Heart right ventricle (tissue), 16 donors: ENCODE measurements at regions not wholly inside any gene's neighbourhood (a gene's known extent, or its start where the extent isn't known, plus 50 kb on each side); places are given as distances from the start of the nearest gene placed in this dataset.

ENCODE experiments used
- ATAC-seq, 8 donors: fragments of 200-7000 bp; cut with Tn5 transposase; one replicate each; pipeline ENCODE4 v1.9.1; 2020; ENCODE audit warnings: mild to moderate bottlenecking in 8 of 8, moderate library complexity in 8 of 8, moderate number of reproducible peaks in 1 of 8
- DNase-seq, 2 donors: peaks; one replicate each; pipeline ENCODE4 v3.0.0-alpha.2; 2020
- H3K27ac ChIP-seq, 10 donors: fragments of 200-600 bp; sonication (generic) in 2 of 10; one replicate each; pipeline versions ENCODE4 v1.5.0 to v1.8.0; 2020 to 2022; ENCODE audit warnings: mild to moderate bottlenecking in 3 of 10
- H3K27me3 ChIP-seq, 7 donors: fragments of 200-600 bp; one replicate each; pipeline ENCODE4 v1.8.0; 2021 to 2022; ENCODE audit warnings: mild to moderate bottlenecking in 2 of 7
- H3K36me3 ChIP-seq, 9 donors: fragments of 200-600 bp; sonication (generic) in 1 of 9; one replicate each; pipeline versions ENCODE4 v1.5.0 to v1.8.0; 2020 to 2022; ENCODE audit warnings: mild to moderate bottlenecking in 2 of 9
- H3K4me1 ChIP-seq, 9 donors: fragments of 200-600 bp; sonication (generic) in 1 of 9; one replicate each; pipeline versions ENCODE4 v1.5.0 to v1.8.0; 2020 to 2022; ENCODE audit warnings: mild to moderate bottlenecking in 4 of 9
- H3K4me3 ChIP-seq, 10 donors: fragments of 200-600 bp; sonication (generic) in 2 of 10; one replicate each; pipeline versions ENCODE4 v1.5.0 to v1.8.0; 2020 to 2022; ENCODE audit warnings: mild to moderate bottlenecking in 7 of 10, moderate library complexity in 2 of 10
- H3K9me3 ChIP-seq, 11 donors: fragments of 200-600 bp in 10 of 11; sonication (generic) in 2 of 11; one replicate each; pipeline versions ENCODE4 v1.5.0 to v1.8.0; 2013 to 2022; ENCODE audit warnings: mild to moderate bottlenecking in 2 of 11, control low read depth in 1 of 11, moderate library complexity in 1 of 11
- CTCF ChIP-seq, 9 donors: fragments of 200-600 bp; sonication (generic) in 2 of 9; IDR thresholded peaks; one replicate each; pipeline versions ENCODE4 v1.5.0 to v1.8.0; 2021 to 2022; ENCODE audit warnings: antibody characterized with exemption in 9 of 9, mild to moderate bottlenecking in 5 of 9, moderate library complexity in 1 of 9
- WGBS, 2 donors: extraction: QIAGEN DNeasy Blood & Tissue Kit; methylation state at CpG; one replicate each; pipeline ENCODE4 v1.1.7; 2013; ENCODE audit warnings: inconsistent platforms in 1 of 2; 5-methylcytosine and 5-hydroxymethylcytosine counted together
- intact Hi-C, 10 donors: fragments of 100-400 bp; cut with DNase I; formaldehyde crosslinking; loops; one replicate each; pipeline versions ENCODE4 v1.11.1 to v1.14.2; 2022
- donor health status: Arrhythmogenic right ventricular cardiomyopathy.
- donor health status: ischemic (EF 13 %, LVEDD 7.1; RV severe dilation, severe dysfunction).
- donor health status: healthy with polysubstance abuse.
- donor health status: DM: no; HTN: yes; CAD: no.
- donor health status: DM: no; HTN: no; CAD: no.
- donor health status: ischemic (EF 25% LVEDD 6.9; RV normal size, moderate dysfunction).
- donor health status: ischemic (EF 25% LVEDD 5.7; RV mildly dilated, moderate dysfunction).
- donor health status: healthy.
- donor health status: DM: yes; HTN: yes; CAD: no.
- donor health status: Ischemic cardiomyopathy.
- donor health status: ischemic (EF 35%, LVEDD 5.7; RV mildly dilated, moderate dysfunction).
- donor health status: nonischemic (EF 11% LVEDD 7.7; RV severe dilation, severe dysfunction).
- donor health status: DM: yes; HTN: yes; CAD: no.
- donor health status: PGD.
- donor health status: ischemic (EF 29% LVEDD 5.4; RV normal size, mild dysfunction).
- donor health status: nonischemic (EF 23%, LVEDD 6.1; RV moderate dilation, normal function).

DNA sequence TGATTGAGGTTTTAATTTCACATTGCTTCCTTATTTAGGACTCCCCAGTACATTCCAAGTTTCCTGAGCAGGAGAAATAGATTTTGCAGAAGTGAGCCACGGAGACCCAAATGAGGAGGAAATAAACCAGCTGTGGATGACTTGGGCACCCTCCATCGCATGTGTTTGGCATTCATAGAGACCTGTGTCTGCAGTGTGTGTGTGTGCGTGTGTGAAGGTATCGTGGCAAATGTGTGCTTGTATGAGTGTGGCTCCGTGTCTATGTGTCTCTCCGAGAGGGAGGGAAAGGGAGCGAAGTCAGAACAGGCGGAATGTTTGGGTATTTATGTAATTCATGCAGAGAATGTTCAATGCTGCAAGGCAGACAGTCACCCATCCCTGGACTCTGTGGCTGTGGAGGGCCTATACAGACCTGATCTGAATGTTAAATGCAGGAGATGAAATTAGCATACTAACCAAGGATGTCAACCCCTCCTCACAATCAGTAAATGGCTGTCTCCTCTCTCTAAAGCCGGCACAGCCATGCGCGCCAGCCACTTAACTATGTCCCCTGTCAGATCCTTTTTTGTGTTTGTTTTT lies 186.0 kb upstream of the ZFHX3 start:
- TF ChIP-seq CTCF (IDR thresholded peaks at IDR 0.05), result no peak
- H3K9me3 ChIP-seq, result no peaks in the 10 kb centered on the region
- H3K27me3 ChIP-seq, result peaks cover 0 to 9% (median 0%) of the 10 kb centered on the region in 7 donors
- H3K27ac ChIP-seq, result peak overlapping the region in 1 of 10 donors; percentile 64
- WGBS, 2 donors, result 67 to 70% methylated on average over 11 of the region's 11 CpGs
- DNase-seq, result no peak
- peak in 2 of 8 donors; percentile 29 to 31 for ATAC-seq
- H3K36me3 ChIP-seq, result no peaks in the 10 kb centered on the region
- peaks cover 0 to 22% (median 3%) of the 10 kb centered on the region in 9 donors for H3K4me1 ChIP-seq
- intact Hi-C loops, result no loop called here
- H3K4me3 ChIP-seq, result peak overlapping the region in 3 of 10 donors; percentile 31 to 43 (median 40)

- 47 to 56% methylated on average over 5 of the region's 5 CpGs for WGBS, 2 donors
These were observed 185.4 kb upstream of the ZFHX3 start for GRCh38 chr16:73233329-73233765.

DNA sequence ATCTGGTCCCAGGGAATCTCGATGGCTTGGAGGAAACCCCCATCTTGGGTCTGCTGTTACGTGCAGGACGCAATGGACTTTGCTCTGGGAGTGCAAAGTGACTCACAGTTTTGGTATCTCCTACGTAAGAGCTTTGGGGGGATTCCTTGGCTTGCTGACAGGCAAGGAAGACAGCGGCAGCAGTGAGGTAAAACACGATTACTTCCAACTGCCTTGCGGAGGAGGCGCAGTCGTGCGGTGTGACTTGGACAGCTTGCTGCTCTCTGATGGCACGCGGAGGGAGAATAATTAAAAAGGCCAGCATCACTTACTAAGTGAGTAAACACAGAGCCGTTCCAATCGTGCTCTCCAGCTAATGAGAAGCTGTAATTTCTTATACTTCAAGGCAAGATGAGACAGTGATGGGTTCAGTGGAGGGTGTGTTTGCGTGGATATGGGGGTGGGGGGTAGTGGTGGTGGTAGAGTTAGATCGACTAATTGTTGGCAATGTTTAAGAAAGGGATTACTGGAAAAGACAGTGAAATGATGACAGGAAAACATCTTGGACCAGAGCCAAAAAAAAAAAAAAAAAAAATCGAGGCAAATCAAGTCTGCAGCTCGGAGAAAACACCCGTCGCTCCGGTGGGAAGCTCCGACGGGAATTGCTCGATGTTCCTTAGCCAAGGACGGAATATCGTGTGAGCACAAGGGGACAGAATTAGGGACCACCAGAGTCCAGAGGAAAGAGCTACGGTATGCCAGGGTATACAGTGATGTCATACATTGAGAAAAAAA lies 184.8 kb upstream of the ZFHX3 start:
- DNase-seq (peak; percentile 21 to 41), ATAC-seq (peak in 7 of 8 donors; percentile 50 to 84 (median 73))
- 26 to 38% methylated on average over 27 of the region's 27 CpGs for WGBS, 2 donors
- Histone ChIP-seq H3K27ac (peak overlapping the region in 3 of 10 donors; percentile 25 to 64 (median 31)), H3K36me3 (no peaks in the 10 kb centered on the region), H3K4me3 (peak overlapping the region in 8 of 10 donors; percentile 17 to 43 (median 31)), H3K4me1 (peaks cover 0 to 22% (median 3%) of the 10 kb centered on the region in 9 donors), H3K9me3 (no peaks in the 10 kb centered on the region), H3K27me3 (peaks cover 0 to 9% (median 0%) of the 10 kb centered on the region in 7 donors)
- no peak for TF ChIP-seq CTCF (IDR thresholded peaks at IDR 0.05)
- intact Hi-C loops, result no loop called here

More at GRCh38 chr16:73233329-73233765, 185.4 kb upstream of the ZFHX3 start:
- intact Hi-C loops, result no loop called here
- H3K36me3 ChIP-seq, result no peaks in the 10 kb centered on the region
- H3K27ac ChIP-seq, result peak overlapping the region in 1 of 10 donors; percentile 64
- H3K4me3 ChIP-seq, result peak overlapping the region in 8 of 10 donors; percentile 17 to 43 (median 31)
- no peak for DNase-seq
- H3K9me3 ChIP-seq, result no peaks in the 10 kb centered on the region
- peaks cover 0 to 9% (median 0%) of the 10 kb centered on the region in 7 donors for H3K27me3 ChIP-seq
- ATAC-seq, result no peak
- H3K4me1 ChIP-seq, result peaks cover 0 to 22% (median 3%) of the 10 kb centered on the region in 9 donors
- TF ChIP-seq CTCF (IDR thresholded peaks at IDR 0.05), result no peak

GRCh38 chr16:73231944-73232554 lies 184.1 kb upstream of the ZFHX3 start:
- intact Hi-C loops, result no loop called here
- peak overlapping the region in 3 of 10 donors; percentile 19 to 55 (median 25) for H3K27ac ChIP-seq
- no peaks in the 10 kb centered on the region for H3K36me3 ChIP-seq
- H3K4me1 ChIP-seq, result peaks cover 0 to 22% (median 3%) of the 10 kb centered on the region in 9 donors
- H3K4me3 ChIP-seq, result peak overlapping the region in 9 of 10 donors; percentile 17 to 43 (median 31)
- DNase-seq (peak in 1 of 2 donors; percentile 19), ATAC-seq (no peak)
- TF ChIP-seq CTCF (IDR thresholded peaks at IDR 0.05), result no peak
- H3K9me3 ChIP-seq, result no peaks in the 10 kb centered on the region
- H3K27me3 ChIP-seq, result peaks cover 0 to 9% (median 0%) of the 10 kb centered on the region in 7 donors
- WGBS, 2 donors, result 66 to 71% methylated on average over 26 of the region's 26 CpGs
